Endothelial cell of umbilical vein (primary cell): ENCODE measurements at regions not wholly inside any gene's neighbourhood (a gene's known extent, or its start where the extent isn't known, plus 50 kb on each side); places are given as distances from the start of the nearest gene placed in this dataset.

ENCODE experiments used
- BruUV-seq: library from RNA; stranded (reverse); fragments of 400-500 nt; replicated peaks from 2 replicates; lab custom pipeline; 2021; lab: Mats Ljungman, UMichigan
- CTCF ChIA-PET: fragments of 300-600, 350-600 bp; sonication (Branson Sonifier 250); formaldehyde crosslinking; loops from one replicate; lab custom pipeline; 2021; ENCODE audit warnings: antibody characterized with exemption, inconsistent platforms; lab: Charles Lee
- POLR2A ChIA-PET: fragments of 300-600, 350-600 bp; sonication (Branson Sonifier 250); formaldehyde crosslinking; loops from one replicate; lab custom pipeline; 2021; ENCODE audit warnings: antibody characterized with exemption, inconsistent platforms; lab: Charles Lee
- DNase-seq: peaks from one replicate; pipeline ENCODE4 v3.0.0-alpha.2; 2011; ENCODE audit warnings: low read depth, low spot score
- FAIRE-seq: peaks from 2 replicates; lab custom pipeline; 2011; peaks lifted over from hg19 to GRCh38; lab: Jason Lieb, UNC
- H2AFZ ChIP-seq: 2 replicates; pipeline ENCODE4 v1.6.0; 2012; ENCODE audit warnings: low read depth, low read length, control low read depth, inconsistent platforms
- H3K27ac ChIP-seq: 2 replicates; pipeline ENCODE4 v1.5.1; 2011; ENCODE audit warnings: low read depth, mild to moderate bottlenecking, control low read depth, low read length, moderate library complexity; ENCODE audit not compliant: insufficient read depth
- H3K27me3 ChIP-seq, 2 experiments: 2 replicates each; pipeline versions ENCODE4 v1.6.0 to v1.6.1; 2011; ENCODE audit warnings: low read length in 2 of 2, mixed read lengths in 1 of 2; ENCODE audit not compliant: control insufficient read depth in 2 of 2, insufficient read depth in 2 of 2
- H3K36me3 ChIP-seq, 2 experiments: 2 replicates in 1 of 2; 3 replicates in 1 of 2; pipeline ENCODE4 v1.5.1; 2011; ENCODE audit warnings: low read length in 2 of 2, mild to moderate bottlenecking in 1 of 2, moderate library complexity in 1 of 2; ENCODE audit not compliant: control insufficient read depth in 2 of 2, insufficient read depth in 2 of 2; ENCODE audit errors: extremely low read depth in 1 of 2
- H3K4me1 ChIP-seq: 3 replicates; pipeline ENCODE4 v1.5.1; 2011; ENCODE audit warnings: mild to moderate bottlenecking, low read length; ENCODE audit not compliant: control insufficient read depth, insufficient read depth; ENCODE audit errors: extremely low read depth
- H3K4me2 ChIP-seq: 2 replicates; pipeline ENCODE4 v1.6.1; 2011; ENCODE audit warnings: low read length, control low read depth, mixed read lengths; ENCODE audit not compliant: insufficient read depth
- H3K4me3 ChIP-seq, 3 experiments: fragments of 200-600 bp in 1 of 3; sonication (generic), shearing (Covaris generic) in 1 of 3; replicated peaks in 1 of 3; 2 replicates each; pipeline ENCODE4 v1.5.1; 2011 to 2016; ENCODE audit warnings: control low read depth in 3 of 3, low read length in 3 of 3, mild to moderate bottlenecking in 2 of 3, inconsistent platforms in 1 of 3, low read depth in 1 of 3, moderate library complexity in 1 of 3; ENCODE audit not compliant: insufficient read depth in 1 of 3
- H3K79me2 ChIP-seq: 2 replicates; pipeline ENCODE4 v1.6.0; 2012; ENCODE audit warnings: low read length, inconsistent platforms; ENCODE audit not compliant: control insufficient read depth, insufficient read depth
- H3K9ac ChIP-seq: replicated peaks from 2 replicates; pipeline ENCODE3; 2011; ENCODE audit warnings: low read length, control low read depth; ENCODE audit not compliant: insufficient read depth; ENCODE audit errors: extremely low read depth
- H3K9me1 ChIP-seq: replicated peaks from 3 replicates; pipeline ENCODE4 v1.6.0; 2011; ENCODE audit warnings: mild to moderate bottlenecking, low read length; ENCODE audit not compliant: control insufficient read depth, insufficient read depth; ENCODE audit errors: extremely low read depth
- H3K9me3 ChIP-seq: replicated peaks from 2 replicates; pipeline ENCODE4 v1.5.1; 2012; ENCODE audit warnings: low read length, inconsistent platforms; ENCODE audit not compliant: control insufficient read depth, insufficient read depth
- H4K20me1 ChIP-seq: replicated peaks from 2 replicates; pipeline ENCODE3; 2011; ENCODE audit warnings: mild to moderate bottlenecking, low read length; ENCODE audit not compliant: control insufficient read depth, insufficient read depth; ENCODE audit errors: extremely low read depth
- CTCF ChIP-seq, 2 donors: IDR thresholded peaks; 1 replicate in 1 of 2; 2 replicates in 1 of 2; pipeline ENCODE4 v1.5.1; 2011; ENCODE audit warnings: low read length in 2 of 2, mild to moderate bottlenecking in 2 of 2, moderate library complexity in 2 of 2, control low read depth in 1 of 2, inconsistent platforms in 1 of 2, low read depth in 1 of 2; ENCODE audit not compliant: insufficient read depth in 1 of 2; ENCODE audit errors: extremely low read depth in 1 of 2
- EZH2 ChIP-seq: IDR thresholded peaks from 2 replicates; pipeline ENCODE4 v1.6.1; 2012; ENCODE audit warnings: borderline replicate concordance, low read depth, mild to moderate bottlenecking, moderate library complexity, low read length, inconsistent platforms; ENCODE audit not compliant: severe bottlenecking
- FOS ChIP-seq: IDR thresholded peaks from 2 replicates; pipeline ENCODE4 v1.6.1; 2011; ENCODE audit warnings: mild to moderate bottlenecking, low read length, moderate library complexity, borderline replicate concordance; ENCODE audit not compliant: insufficient read depth
- GATA2 ChIP-seq: IDR thresholded peaks from 2 replicates; pipeline ENCODE4 v1.7.0; 2011; ENCODE audit warnings: low read depth, mild to moderate bottlenecking, moderate library complexity, mixed read lengths, low read length; ENCODE audit not compliant: insufficient read length, insufficient read depth
- JUN ChIP-seq: IDR thresholded peaks from 2 replicates; pipeline ENCODE4 v1.6.1; 2011; ENCODE audit warnings: borderline replicate concordance, low read depth; ENCODE audit not compliant: insufficient read length, insufficient read depth
- MAX ChIP-seq: IDR thresholded peaks from 2 replicates; pipeline ENCODE4 v1.6.1; 2011; ENCODE audit not compliant: insufficient read depth, insufficient read length
- MYC ChIP-seq: IDR thresholded peaks from one replicate; pipeline ENCODE4 v1.6.1; 2011; ENCODE audit warnings: mild to moderate bottlenecking, low read depth, low read length
- POLR2A ChIP-seq: IDR thresholded peaks from 2 replicates; pipeline ENCODE4 v1.6.1; 2012; ENCODE audit warnings: low read depth, mild to moderate bottlenecking, control low read depth, low read length
- POLR2AphosphoS5 ChIP-seq: IDR thresholded peaks from 2 replicates; pipeline ENCODE4 v1.6.1; 2012; ENCODE audit warnings: low read depth, mild to moderate bottlenecking, control low read depth, low read length, moderate library complexity; ENCODE audit not compliant: insufficient read depth
- dilution Hi-C: fragments of 300-500 bp; cut with MboI; formaldehyde crosslinking; loops from one replicate; pipeline ENCODE4 v1.15.0; 2019; ENCODE audit warnings: low sequenced_read_pairs; ENCODE audit not compliant: extremely low pct_ligation_motif_present
- intact Hi-C: fragments of 100-400 bp; cut with micrococcal nuclease; formaldehyde crosslinking; loops from one replicate; pipeline ENCODE4 v1.10.0; 2022

- TF ChIP-seq POLR2AphosphoS5 (no peak), FOS (no peak), POLR2A (no peak), MYC (no peak), JUN (no peak), GATA2 (no peak), MAX (no peak), CTCF (IDR thresholded peaks at IDR 0.05; ENCODE audit: extremely low read depth in 1 of 2, insufficient read depth in 1 of 2, low read depth in 1 of 2, low read length in 2 of 2) (no peak), EZH2 (no peak)
- DNase-seq (no peak), FAIRE-seq (no peak)
- Histone ChIP-seq H2AFZ (no peak overlapping the region), H4K20me1 (no peaks in the 10 kb centered on the region), H3K27ac (no peak overlapping the region), H3K4me2 (no peak overlapping the region), H3K4me1 (no peaks in the 10 kb centered on the region), H3K79me2 (no peaks in the 10 kb centered on the region), H3K9me1 (no peaks in the 10 kb centered on the region), H3K4me3 (no peak overlapping the region), H3K36me3 (no peaks in the 10 kb centered on the region), H3K9ac (no peak overlapping the region), H3K27me3 (no peaks in the 10 kb centered on the region), H3K9me3 (peaks cover 1% of the 10 kb centered on the region)
- POLR2A ChIA-PET = no interaction called here
- dilution Hi-C loops (no loop called here), intact Hi-C loops (no loop called here)
- CTCF ChIA-PET = no interaction called here
- BruUV-seq = no TSS peak
These were observed 131.3 kb downstream of the ACTL8 start for GRCh38 chr1:17886386-17886785.
